Ishikawa (cell line): ENCODE measurements at regions not wholly inside any gene's neighbourhood (a gene's known extent, or its start where the extent isn't known, plus 50 kb on each side); places are given as distances from the start of the nearest gene placed in this dataset.

ENCODE experiments used
- CEBPB ChIP-seq: IDR thresholded peaks from 2 replicates; pipeline ENCODE4 v1.6.1; 2012
- CREB1 ChIP-seq: IDR thresholded peaks from 2 replicates; pipeline ENCODE4 v1.6.1; 2012; ENCODE audit warnings: low read depth
- EGR1 ChIP-seq: IDR thresholded peaks from 2 replicates; pipeline ENCODE4 v1.6.1; 2012
- EP300 ChIP-seq: IDR thresholded peaks from 2 replicates; pipeline ENCODE4 v1.6.1; 2012; ENCODE audit warnings: borderline replicate concordance
- FOXM1 ChIP-seq: IDR thresholded peaks from 2 replicates; pipeline ENCODE4 v1.6.1; 2012; ENCODE audit warnings: low read depth, borderline replicate concordance
- MAX ChIP-seq: IDR thresholded peaks from 2 replicates; pipeline ENCODE4 v1.6.1; 2012
- NFIC ChIP-seq: IDR thresholded peaks from 2 replicates; pipeline ENCODE4 v1.6.1; 2012
- RAD21 ChIP-seq: IDR thresholded peaks from 2 replicates; pipeline ENCODE4 v1.6.1; 2012; ENCODE audit warnings: low read depth
- REST ChIP-seq: IDR thresholded peaks from 2 replicates; pipeline ENCODE4 v1.6.1; 2012; ENCODE audit warnings: low read depth, mild to moderate bottlenecking
- TAF1 ChIP-seq: IDR thresholded peaks from 2 replicates; pipeline ENCODE4 v1.6.1; 2012; ENCODE audit warnings: low read depth, mild to moderate bottlenecking
- TCF12 ChIP-seq: IDR thresholded peaks from 2 replicates; pipeline ENCODE4 v1.6.1; 2012; ENCODE audit warnings: low read depth
- TEAD4 ChIP-seq: IDR thresholded peaks from 2 replicates; pipeline ENCODE4 v1.6.1; 2012
- USF1 ChIP-seq: IDR thresholded peaks from 2 replicates; pipeline ENCODE4 v1.6.1; 2012
- YY1 ChIP-seq: IDR thresholded peaks from 2 replicates; pipeline ENCODE4 v1.6.1; 2012; ENCODE audit warnings: low read depth
- ZBTB7A ChIP-seq: IDR thresholded peaks from 2 replicates; pipeline ENCODE4 v1.6.1; 2012; ENCODE audit warnings: low read depth

- TF ChIP-seq CEBPB (no peak), RAD21 (no peak), MAX (no peak), CREB1 (no peak), TCF12 (no peak), USF1 (no peak)
Observed at GRCh38 chr2:144230448-144231085, 289.4 kb downstream of the ZEB2 start.

- TF ChIP-seq EGR1 = no peak
- TF ChIP-seq CEBPB = no peak
- TF ChIP-seq YY1 = no peak
Observed at GRCh38 chr2:144230033-144230432, 289.9 kb downstream of the ZEB2 start.

GRCh38 chr2:144229296-144229695, 290.6 kb downstream of the ZEB2 start:
- TF ChIP-seq MAX (no peak), ZBTB7A (no peak), FOXM1 (no peak), REST (no peak), RAD21 (no peak), CEBPB (no peak), EP300 (no peak), TAF1 (no peak), TCF12 (no peak), NFIC (no peak)

- no peak for TF ChIP-seq EP300
Observed at GRCh38 chr2:144227427-144228105, 292.4 kb downstream of the ZEB2 start.

GRCh38 chr2:144225076-144225475, 294.8 kb downstream of the ZEB2 start:
- TF ChIP-seq ZBTB7A = no peak
- no peak for TF ChIP-seq EP300
- TF ChIP-seq TEAD4 = no peak
- TF ChIP-seq USF1 = no peak
- TF ChIP-seq RAD21 = no peak

- no peak for TF ChIP-seq USF1
- no peak for TF ChIP-seq FOXM1
- TF ChIP-seq YY1 = no peak
Observed at GRCh38 chr2:144224472-144224871, 295.4 kb downstream of the ZEB2 start.

- TF ChIP-seq REST (no peak), NFIC (no peak), TAF1 (no peak), CEBPB (no peak), TCF12 (no peak), MAX (no peak), USF1 (no peak), FOXM1 (no peak), EGR1 (no peak)
Observed at GRCh38 chr2:144219979-144220378, 299.9 kb downstream of the ZEB2 start.
